A673 (cell line): ENCODE measurements at regions not wholly inside any gene's neighbourhood (a gene's known extent, or its start where the extent isn't known, plus 50 kb on each side); places are given as distances from the start of the nearest gene placed in this dataset.

ENCODE experiments used
- EZH2 ChIP-seq: fragments of 200-600 bp; sonication (generic); IDR thresholded peaks from 2 replicates; pipeline ENCODE4 v1.6.1; 2017; ENCODE audit warnings: borderline replicate concordance, low read depth, mild to moderate bottlenecking, mixed read lengths, antibody characterized with exemption, low read length; ENCODE audit not compliant: poor library complexity, severe bottlenecking
- TF ChIP-seq, protein P1 (sequence below): fragments of 300-800, 200-600 bp; sonication (generic); conservative IDR thresholded peaks from 2 replicates; pipeline ENCODE4 v1.5.1; 2017; ENCODE audit warnings: low read depth, mild to moderate bottlenecking, antibody characterized with exemption, low read length, moderate library complexity, mixed read lengths

DNA sequence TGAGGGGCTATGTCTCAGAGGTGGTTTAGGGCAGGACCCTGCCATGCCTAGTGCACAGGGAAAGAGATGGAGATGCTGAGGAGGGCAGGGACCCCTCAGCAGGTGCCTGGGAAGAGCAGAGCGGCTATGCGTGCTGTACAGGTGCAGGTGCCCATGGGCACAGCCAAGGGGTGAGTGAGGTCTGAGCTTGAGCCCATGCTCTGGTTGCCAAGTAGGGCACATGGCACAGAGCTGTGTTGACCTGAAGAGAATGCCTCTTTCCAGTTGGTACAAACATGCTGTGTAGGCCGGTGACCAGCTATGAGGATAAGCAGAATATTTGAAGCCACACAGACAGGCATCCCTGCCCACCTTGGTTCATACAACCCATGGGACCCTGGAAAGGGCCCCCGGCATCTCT is 65.8 kb upstream of the NECTIN1 start:
- no peak for TF ChIP-seq EZH2
- TF ChIP-seq, protein P1, sequence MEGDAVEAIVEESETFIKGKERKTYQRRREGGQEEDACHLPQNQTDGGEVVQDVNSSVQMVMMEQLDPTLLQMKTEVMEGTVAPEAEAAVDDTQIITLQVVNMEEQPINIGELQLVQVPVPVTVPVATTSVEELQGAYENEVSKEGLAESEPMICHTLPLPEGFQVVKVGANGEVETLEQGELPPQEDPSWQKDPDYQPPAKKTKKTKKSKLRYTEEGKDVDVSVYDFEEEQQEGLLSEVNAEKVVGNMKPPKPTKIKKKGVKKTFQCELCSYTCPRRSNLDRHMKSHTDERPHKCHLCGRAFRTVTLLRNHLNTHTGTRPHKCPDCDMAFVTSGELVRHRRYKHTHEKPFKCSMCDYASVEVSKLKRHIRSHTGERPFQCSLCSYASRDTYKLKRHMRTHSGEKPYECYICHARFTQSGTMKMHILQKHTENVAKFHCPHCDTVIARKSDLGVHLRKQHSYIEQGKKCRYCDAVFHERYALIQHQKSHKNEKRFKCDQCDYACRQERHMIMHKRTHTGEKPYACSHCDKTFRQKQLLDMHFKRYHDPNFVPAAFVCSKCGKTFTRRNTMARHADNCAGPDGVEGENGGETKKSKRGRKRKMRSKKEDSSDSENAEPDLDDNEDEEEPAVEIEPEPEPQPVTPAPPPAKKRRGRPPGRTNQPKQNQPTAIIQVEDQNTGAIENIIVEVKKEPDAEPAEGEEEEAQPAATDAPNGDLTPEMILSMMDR = no peak
